HFFc6 (cell line): ENCODE measurements at regions not wholly inside any gene's neighbourhood (a gene's known extent, or its start where the extent isn't known, plus 50 kb on each side); places are given as distances from the start of the nearest gene placed in this dataset.
A peak's percentile ranks its signal among the peaks of the same experiment; 100 is the strongest.

Experiments
- DNase-seq: peaks from one replicate; pipeline ENCODE4 v3.0.0-alpha.2; 2018
- H3K27ac Mint-ChIP-seq: 2 replicates; pipeline ENCODE4 v1.8.0; 2020; ENCODE audit warnings: mild to moderate bottlenecking, mixed read lengths
- H3K27me3 Mint-ChIP-seq: 2 replicates; pipeline ENCODE4 v1.8.0; 2021; ENCODE audit warnings: mild to moderate bottlenecking, moderate library complexity, mixed read lengths; ENCODE audit not compliant: insufficient read depth
- H3K36me3 Mint-ChIP-seq: 2 replicates; pipeline ENCODE4 v1.8.0; 2021; ENCODE audit warnings: low read depth, mixed read lengths
- H3K4me1 Mint-ChIP-seq: 2 replicates; pipeline ENCODE4 v1.8.0; 2020; ENCODE audit warnings: low read depth, mixed read lengths
- H3K4me3 Mint-ChIP-seq: 2 replicates; pipeline ENCODE4 v1.8.0; 2020; ENCODE audit warnings: mild to moderate bottlenecking, moderate library complexity, mixed read lengths
- H3K9me3 Mint-ChIP-seq: 2 replicates; pipeline ENCODE4 v1.8.0; 2020; ENCODE audit warnings: mild to moderate bottlenecking, mixed read lengths
- CTCF ChIP-seq: fragments of 200-600 bp; sonication (generic); IDR thresholded peaks from 2 replicates; pipeline ENCODE4 v1.5.0; 2021; ENCODE audit warnings: antibody characterized with exemption, mild to moderate bottlenecking

- Mint-ChIP-seq H3K4me1 (no peaks in the 10 kb centered on the region), H3K4me3 (no peak overlapping the region), H3K9me3 (no peaks in the 10 kb centered on the region), H3K27ac (no peak overlapping the region), H3K27me3 (no peaks in the 10 kb centered on the region), H3K36me3 (no peaks in the 10 kb centered on the region)
- no peak for DNase-seq
- TF ChIP-seq CTCF, result no peak
Observed at GRCh38 chr5:116361979-116362577, 212.5 kb downstream of the SEMA6A start.

- DNase-seq, result no peak
- Mint-ChIP-seq H3K27me3 (no peaks in the 10 kb centered on the region), H3K27ac (no peak overlapping the region), H3K36me3 (no peaks in the 10 kb centered on the region), H3K4me3 (peak overlapping the region; percentile 43; the same call in 1 of the 2 replicates), H3K9me3 (no peaks in the 10 kb centered on the region), H3K4me1 (no peaks in the 10 kb centered on the region)
- no peak for TF ChIP-seq CTCF
Observed at GRCh38 chr5:116361171-116361967, 213.3 kb downstream of the SEMA6A start.

GRCh38 chr5:116360008-116360853 is 214.4 kb downstream of the SEMA6A start:
- no peak for DNase-seq
- H3K27me3 Mint-ChIP-seq, result no peaks in the 10 kb centered on the region
- TF ChIP-seq CTCF, result no peak

GRCh38 chr5:116359592-116359991 is 215.0 kb downstream of the SEMA6A start:
- H3K4me1 Mint-ChIP-seq, result no peaks in the 10 kb centered on the region
- DNase-seq, result no peak
- no peak overlapping the region for H3K27ac Mint-ChIP-seq
- H3K36me3 Mint-ChIP-seq, result no peaks in the 10 kb centered on the region
- H3K27me3 Mint-ChIP-seq, result no peaks in the 10 kb centered on the region
- no peak for TF ChIP-seq CTCF
- H3K9me3 Mint-ChIP-seq, result peaks cover 8% of the 10 kb centered on the region
- no peak overlapping the region for H3K4me3 Mint-ChIP-seq

More at GRCh38 chr5:116360008-116360853, 214.4 kb downstream of the SEMA6A start:
- Mint-ChIP-seq H3K27ac (no peak overlapping the region), H3K36me3 (no peaks in the 10 kb centered on the region), H3K4me3 (no peak overlapping the region), H3K9me3 (peaks cover 2% of the 10 kb centered on the region; the same call in 1 of the 2 replicates), H3K4me1 (no peaks in the 10 kb centered on the region)

- no peaks in the 10 kb centered on the region for H3K27me3 Mint-ChIP-seq
- no peak for DNase-seq
- H3K36me3 Mint-ChIP-seq, result peaks cover 3% of the 10 kb centered on the region; the same call in 1 of the 2 replicates
- no peak for TF ChIP-seq CTCF
- H3K4me3 Mint-ChIP-seq, result no peak overlapping the region
- H3K4me1 Mint-ChIP-seq, result no peaks in the 10 kb centered on the region
- H3K9me3 Mint-ChIP-seq, result peaks cover 14% of the 10 kb centered on the region
- H3K27ac Mint-ChIP-seq, result no peak overlapping the region
Observed at GRCh38 chr5:116358911-116359418, 215.7 kb downstream of the SEMA6A start.
